NCI-H524 (cell line): ENCODE measurements at regions not wholly inside any gene's neighbourhood (a gene's known extent, or its start where the extent isn't known, plus 50 kb on each side); places are given as distances from the start of the nearest gene placed in this dataset.

Experiments
- DNase-seq, 2 experiments: peaks; one replicate each; lab custom pipeline; 2025; lab: John Stamatoyannopoulos, UW

DNA sequence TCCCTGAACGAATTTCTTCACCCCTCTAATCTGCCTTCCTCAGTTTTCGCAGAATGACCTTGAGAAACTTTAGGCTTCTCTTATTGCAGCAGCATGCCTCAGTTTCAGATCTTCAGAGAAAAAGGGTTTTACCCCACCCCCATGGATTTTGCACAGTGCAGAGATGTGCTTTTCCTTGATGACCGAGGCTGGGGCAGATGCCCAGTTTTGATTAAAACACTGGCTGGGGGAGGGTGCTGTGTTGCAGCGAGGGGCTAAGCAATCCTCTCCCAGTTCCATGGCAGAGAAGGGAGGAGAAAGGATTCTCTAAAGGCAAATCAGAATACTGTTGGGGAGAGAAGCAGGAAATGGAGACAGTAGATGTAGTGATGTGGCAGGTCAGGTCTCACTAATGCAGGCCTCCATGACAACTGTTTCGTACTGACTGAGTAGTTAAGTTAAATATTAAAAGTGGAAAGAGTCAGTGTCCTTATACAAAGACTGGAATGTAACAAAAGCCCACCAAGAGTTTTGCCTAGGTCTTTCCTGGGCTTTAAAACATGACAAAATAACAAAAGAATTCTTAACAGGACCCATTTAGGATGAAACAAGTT is 50.8 kb upstream of the PDZD8 start:
- no peak for DNase-seq

DNA sequence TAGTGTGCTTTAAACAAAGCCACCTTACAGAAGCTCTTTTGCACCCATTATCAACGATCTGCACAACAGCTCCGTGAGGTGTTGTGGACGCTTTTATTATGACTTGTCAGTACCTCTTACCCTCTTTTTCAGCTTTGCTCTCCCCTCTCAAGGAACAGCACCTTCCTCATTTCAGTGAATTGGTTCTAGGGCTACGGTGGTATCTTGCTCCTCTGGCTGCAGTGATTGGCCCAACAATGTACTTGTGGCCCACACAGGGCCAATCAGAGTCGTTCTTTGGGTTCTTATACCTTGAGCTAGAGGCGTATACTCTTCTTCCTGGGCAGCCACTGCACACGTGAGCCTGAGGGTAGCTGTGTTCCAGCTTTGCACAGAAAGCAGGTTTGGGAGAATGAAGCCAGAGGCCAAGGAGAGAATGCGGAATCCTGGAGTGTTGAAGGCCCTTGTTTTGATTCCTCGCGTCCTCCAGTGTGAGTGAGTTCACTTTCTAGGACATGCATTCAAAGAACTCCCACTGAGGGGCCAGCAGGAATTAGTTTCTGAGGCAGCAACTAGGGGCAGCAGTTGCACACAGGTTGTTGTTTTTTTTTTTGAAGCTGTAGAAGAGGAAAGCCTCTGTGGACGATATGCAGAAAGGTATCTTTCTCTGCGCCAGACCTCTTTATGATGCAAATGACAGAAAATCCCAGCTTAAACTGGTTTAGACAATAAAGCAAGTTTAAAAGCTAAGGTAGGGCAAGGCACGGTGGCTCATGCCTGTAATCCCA is 49.8 kb upstream of the PDZD8 start:
- no peak for DNase-seq
